Suprapubic skin (tissue), 4 donors: ENCODE measurements at regions not wholly inside any gene's neighbourhood (a gene's known extent, or its start where the extent isn't known, plus 50 kb on each side); places are given as distances from the start of the nearest gene placed in this dataset.
A peak's percentile ranks its signal among the peaks of the same experiment; 100 is the strongest.

Source experiments
- DNase-seq, 2 donors: peaks; one replicate each; pipeline ENCODE4 v3.0.0-alpha.2; 2019; ENCODE audit warnings: low spot score in 2 of 2
- H3K27ac ChIP-seq: fragments of 200-600 bp; sonication (generic); one replicate; pipeline ENCODE4 v1.5.1; 2019
- H3K27me3 ChIP-seq: fragments of 200-600 bp; sonication (generic); one replicate; pipeline ENCODE4 v1.5.1; 2019
- H3K36me3 ChIP-seq: fragments of 200-600 bp; sonication (generic); one replicate; pipeline ENCODE4 v1.5.1; 2019
- H3K4me1 ChIP-seq: fragments of 200-600 bp; sonication (generic); one replicate; pipeline ENCODE4 v1.5.1; 2019
- H3K4me3 ChIP-seq: fragments of 200-600 bp; sonication (generic); one replicate; pipeline ENCODE4 v1.5.1; 2019; ENCODE audit warnings: mild to moderate bottlenecking
- H3K9me3 ChIP-seq: fragments of 200-600 bp; sonication (generic); one replicate; pipeline ENCODE4 v1.5.1; 2019
- CTCF ChIP-seq, 2 donors: fragments of 200-600 bp in 1 of 2; fragments of 450-650 bp in 1 of 2; sonication (generic) in 1 of 2; IDR thresholded peaks; one replicate each; pipeline ENCODE4 v1.5.1; 2016 to 2019; ENCODE audit warnings: antibody characterized with exemption in 2 of 2, mild to moderate bottlenecking in 1 of 2, moderate library complexity in 1 of 2
- EP300 ChIP-seq: sonication (generic); formaldehyde crosslinking; IDR thresholded peaks from one replicate; pipeline ENCODE4 v1.6.1; 2017; ENCODE audit warnings: antibody characterized with exemption
- POLR2A ChIP-seq, 2 donors: fragments of 450-650 bp; IDR thresholded peaks; one replicate each; pipeline ENCODE4 v1.6.1; 2017; ENCODE audit warnings: antibody characterized with exemption in 2 of 2, mild to moderate bottlenecking in 2 of 2, moderate library complexity in 2 of 2
- POLR2AphosphoS5 ChIP-seq, 3 donors: sonication (generic); formaldehyde crosslinking; IDR thresholded peaks; one replicate each; pipeline ENCODE4 v1.6.1; 2017; ENCODE audit warnings: antibody characterized with exemption in 3 of 3
- WGBS: methylation state at CpG from one replicate; pipeline ENCODE4 v1.1.5; 2018; 5-methylcytosine and 5-hydroxymethylcytosine counted together

- Histone ChIP-seq H3K9me3 (no peaks in the 10 kb centered on the region), H3K27me3 (no peaks in the 10 kb centered on the region), H3K36me3 (no peaks in the 10 kb centered on the region), H3K4me3 (no peak overlapping the region), H3K4me1 (no peaks in the 10 kb centered on the region), H3K27ac (no peak overlapping the region)
- DNase-seq = no peak
- peak; percentile 62 to 63 for TF ChIP-seq CTCF (IDR thresholded peaks at IDR 0.05)
- TF ChIP-seq POLR2A (IDR thresholded peaks at IDR 0.05) = no peak
- WGBS = 10% methylated on average over 3 of the region's 3 CpGs
Observed at GRCh38 chr7:86939197-86939814, 120.1 kb downstream of the ELAPOR2 start.

GRCh38 chr7:86937363-86937878, 122.0 kb downstream of the ELAPOR2 start:
- Histone ChIP-seq H3K36me3 (no peaks in the 10 kb centered on the region), H3K4me1 (no peaks in the 10 kb centered on the region), H3K4me3 (no peak overlapping the region), H3K9me3 (no peaks in the 10 kb centered on the region), H3K27ac (no peak overlapping the region), H3K27me3 (no peaks in the 10 kb centered on the region)
- TF ChIP-seq POLR2AphosphoS5 (IDR thresholded peaks at IDR 0.05) = no peak
- no peak for TF ChIP-seq POLR2A (IDR thresholded peaks at IDR 0.05)
- no peak for TF ChIP-seq EP300
- TF ChIP-seq CTCF (IDR thresholded peaks at IDR 0.05) = no peak
- no peak for DNase-seq
- whole genome bisulfite sequencing = 67% methylated on average over 2 of the region's 2 CpGs

- no peaks in the 10 kb centered on the region for H3K27me3 ChIP-seq
- H3K4me1 ChIP-seq = peaks cover 2% of the 10 kb centered on the region
- no peak overlapping the region for H3K4me3 ChIP-seq
- DNase-seq = no peak
- no peaks in the 10 kb centered on the region for H3K36me3 ChIP-seq
- H3K9me3 ChIP-seq = no peaks in the 10 kb centered on the region
- 90% methylated on average over 4 of the region's 4 CpGs for WGBS
- TF ChIP-seq CTCF (IDR thresholded peaks at IDR 0.05) (no peak), EP300 (no peak), POLR2AphosphoS5 (IDR thresholded peaks at IDR 0.05) (no peak), POLR2A (IDR thresholded peaks at IDR 0.05) (no peak)
- no peak overlapping the region for H3K27ac ChIP-seq
Observed at GRCh38 chr7:86933295-86933845, 126.1 kb downstream of the ELAPOR2 start.

- Histone ChIP-seq H3K36me3 (no peaks in the 10 kb centered on the region), H3K4me3 (no peak overlapping the region), H3K9me3 (no peaks in the 10 kb centered on the region), H3K27me3 (no peaks in the 10 kb centered on the region), H3K4me1 (peaks cover 2% of the 10 kb centered on the region), H3K27ac (peak overlapping the region; percentile 51)
- WGBS = 33% methylated on average over 3 of the region's 3 CpGs
- no peak for TF ChIP-seq POLR2AphosphoS5 (IDR thresholded peaks at IDR 0.05)
- no peak for TF ChIP-seq POLR2A (IDR thresholded peaks at IDR 0.05)
- no peak for TF ChIP-seq CTCF (IDR thresholded peaks at IDR 0.05)
- no peak for TF ChIP-seq EP300
- DNase-seq = no peak
Observed at GRCh38 chr7:86932038-86932512, 127.4 kb downstream of the ELAPOR2 start.

- Histone ChIP-seq H3K27ac (peak overlapping the region; percentile 1), H3K4me1 (peaks cover 2% of the 10 kb centered on the region), H3K9me3 (no peaks in the 10 kb centered on the region), H3K27me3 (no peaks in the 10 kb centered on the region), H3K4me3 (no peak overlapping the region), H3K36me3 (no peaks in the 10 kb centered on the region)
- TF ChIP-seq EP300 = no peak
- no peak for TF ChIP-seq POLR2A (IDR thresholded peaks at IDR 0.05)
- TF ChIP-seq CTCF (IDR thresholded peaks at IDR 0.05) = no peak
- no peak for TF ChIP-seq POLR2AphosphoS5 (IDR thresholded peaks at IDR 0.05)
- DNase-seq = no peak
- WGBS = 83% methylated on average over 2 of the region's 2 CpGs
Observed at GRCh38 chr7:86931439-86931838, 128.0 kb downstream of the ELAPOR2 start.
